Keratinocyte (primary cell): ENCODE measurements at regions not wholly inside any gene's neighbourhood (a gene's known extent, or its start where the extent isn't known, plus 50 kb on each side); places are given as distances from the start of the nearest gene placed in this dataset.
"Not testable (repeated sequence)": the region's sequence is repeated elsewhere in the genome, so short reads cannot be mapped to it uniquely, and the experiment has no call there.

Experiments used
- CTCF ChIP-seq, 3 experiments: IDR thresholded peaks in 1 of 3; conservative IDR thresholded peaks in 1 of 3; optimal IDR thresholded peaks in 1 of 3; 2 replicates in 2 of 3; 3 replicates in 1 of 3; pipeline versions ENCODE3 to v1.5.1; 2011; ENCODE audit warnings: low read length in 3 of 3, mild to moderate bottlenecking in 3 of 3, moderate library complexity in 2 of 3, control low read depth in 1 of 3, inconsistent platforms in 1 of 3; ENCODE audit not compliant: insufficient read depth in 2 of 3; ENCODE audit errors: extremely low read depth in 1 of 3
- EZH2 ChIP-seq: IDR thresholded peaks from one replicate; pipeline ENCODE4 v1.6.1; 2012; ENCODE audit warnings: inconsistent platforms, mild to moderate bottlenecking, low read length, moderate library complexity

GRCh38 chr4:137942015-137942515 lies 300.1 kb downstream of the SLC7A11 start:
- TF ChIP-seq CTCF (optimal IDR thresholded peaks at IDR 0.05 in 1 of 3, IDR thresholded peaks at IDR 0.05 in 1 of 3, conservative IDR thresholded peaks at IDR 0.05 in 1 of 3; ENCODE audit: extremely low read depth in 1 of 3, insufficient read depth in 2 of 3, low read length in 3 of 3); EZH2: not testable (repeated sequence)
